Hepatocyte (in vitro differentiated cells): ENCODE measurements at regions not wholly inside any gene's neighbourhood (a gene's known extent, or its start where the extent isn't known, plus 50 kb on each side); places are given as distances from the start of the nearest gene placed in this dataset.

ENCODE experiments used
- DNase-seq: peaks from one replicate; pipeline ENCODE4 v3.0.0-alpha.2; 2016; ENCODE audit warnings: low spot score
- H2AFZ ChIP-seq: fragments of 200-600 bp; sonication (generic); 2 replicates; pipeline ENCODE4 v1.6.0; 2016; ENCODE audit warnings: antibody characterized with exemption, mild to moderate bottlenecking
- H3K27ac ChIP-seq: fragments of 200-600 bp; sonication (generic); 2 replicates; pipeline ENCODE4 v1.5.1; 2016; ENCODE audit warnings: mild to moderate bottlenecking
- H3K27me3 ChIP-seq: fragments of 200-600 bp; sonication (generic); 2 replicates; pipeline ENCODE4 v1.6.1; 2016
- H3K36me3 ChIP-seq: fragments of 200-600 bp; sonication (generic); replicated peaks from 2 replicates; pipeline ENCODE4 v1.5.1; 2016; ENCODE audit warnings: low read depth; ENCODE audit not compliant: insufficient read depth
- H3K4me1 ChIP-seq: fragments of 200-600 bp; sonication (generic); 2 replicates; pipeline ENCODE4 v1.5.1; 2016; ENCODE audit warnings: mild to moderate bottlenecking, moderate library complexity; ENCODE audit not compliant: insufficient read depth
- H3K4me2 ChIP-seq: fragments of 200-600 bp; sonication (generic); 2 replicates; pipeline ENCODE4 v1.6.0; 2016
- H3K4me3 ChIP-seq: fragments of 200-600 bp; sonication (generic); 2 replicates; pipeline ENCODE4 v1.5.1; 2016; ENCODE audit warnings: mild to moderate bottlenecking
- H3K79me2 ChIP-seq: fragments of 200-600 bp; sonication (generic); 2 replicates; pipeline ENCODE4 v1.6.0; 2017; ENCODE audit warnings: mild to moderate bottlenecking
- H3K9me2 ChIP-seq: fragments of 200-600 bp; sonication (generic); replicated peaks from 2 replicates; pipeline ENCODE4 v1.6.0; 2017; ENCODE audit warnings: mild to moderate bottlenecking; ENCODE audit not compliant: insufficient read depth
- H3K9me3 ChIP-seq: fragments of 200-600 bp; sonication (generic); 2 replicates; pipeline ENCODE4 v1.5.1; 2016; ENCODE audit warnings: low read depth, mild to moderate bottlenecking
- H4K20me1 ChIP-seq: fragments of 200-600 bp; sonication (generic); 2 replicates; pipeline ENCODE4 v1.6.0; 2016; ENCODE audit warnings: mild to moderate bottlenecking; ENCODE audit not compliant: insufficient read depth, poor library complexity, severe bottlenecking
- EZH2 ChIP-seq: fragments of 200-600 bp; sonication (generic); IDR thresholded peaks from 2 replicates; pipeline ENCODE4 v1.6.1; 2016; ENCODE audit warnings: antibody characterized with exemption, mild to moderate bottlenecking, borderline replicate concordance
- EZH2phosphoT487 ChIP-seq: fragments of 200-600 bp; sonication (generic); IDR thresholded peaks from one replicate; pipeline ENCODE4 v1.6.1; 2018; ENCODE audit warnings: antibody characterized with exemption, mild to moderate bottlenecking, low read depth, moderate library complexity; ENCODE audit not compliant: unreplicated experiment, severe bottlenecking
- WGBS: methylation state at CpG from one replicate; pipeline ENCODE4 v1.1.6; 2016; ENCODE audit warnings: low lambda C conversion rate; ENCODE audit errors: missing lambda C conversion rate; 5-methylcytosine and 5-hydroxymethylcytosine counted together
- TF ChIP-seq, protein P1 (sequence below): fragments of 200-600 bp; sonication (generic); IDR thresholded peaks from 2 replicates; pipeline ENCODE4 v1.5.1; 2016; ENCODE audit warnings: antibody characterized with exemption, mild to moderate bottlenecking; ENCODE audit not compliant: poor library complexity

- Histone ChIP-seq H3K79me2 (no peaks in the 10 kb centered on the region), H3K4me2 (no peak overlapping the region), H3K4me1 (peaks cover 12% of the 10 kb centered on the region), H3K27me3 (no peaks in the 10 kb centered on the region), H2AFZ (no peak overlapping the region), H3K27ac (no peak overlapping the region), H4K20me1 (no peaks in the 10 kb centered on the region), H3K9me3 (no peaks in the 10 kb centered on the region), H3K36me3 (no peaks in the 10 kb centered on the region), H3K9me2 (no peaks in the 10 kb centered on the region), H3K4me3 (no peak overlapping the region)
- TF ChIP-seq, protein P1, sequence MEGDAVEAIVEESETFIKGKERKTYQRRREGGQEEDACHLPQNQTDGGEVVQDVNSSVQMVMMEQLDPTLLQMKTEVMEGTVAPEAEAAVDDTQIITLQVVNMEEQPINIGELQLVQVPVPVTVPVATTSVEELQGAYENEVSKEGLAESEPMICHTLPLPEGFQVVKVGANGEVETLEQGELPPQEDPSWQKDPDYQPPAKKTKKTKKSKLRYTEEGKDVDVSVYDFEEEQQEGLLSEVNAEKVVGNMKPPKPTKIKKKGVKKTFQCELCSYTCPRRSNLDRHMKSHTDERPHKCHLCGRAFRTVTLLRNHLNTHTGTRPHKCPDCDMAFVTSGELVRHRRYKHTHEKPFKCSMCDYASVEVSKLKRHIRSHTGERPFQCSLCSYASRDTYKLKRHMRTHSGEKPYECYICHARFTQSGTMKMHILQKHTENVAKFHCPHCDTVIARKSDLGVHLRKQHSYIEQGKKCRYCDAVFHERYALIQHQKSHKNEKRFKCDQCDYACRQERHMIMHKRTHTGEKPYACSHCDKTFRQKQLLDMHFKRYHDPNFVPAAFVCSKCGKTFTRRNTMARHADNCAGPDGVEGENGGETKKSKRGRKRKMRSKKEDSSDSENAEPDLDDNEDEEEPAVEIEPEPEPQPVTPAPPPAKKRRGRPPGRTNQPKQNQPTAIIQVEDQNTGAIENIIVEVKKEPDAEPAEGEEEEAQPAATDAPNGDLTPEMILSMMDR, result no peak
- WGBS, result 69% methylated on average over 3 of the region's 3 CpGs
- DNase-seq, result no peak
These were observed 174.5 kb downstream of the DACT1 start for GRCh38 chr14:58812050-58812910.

DNA sequence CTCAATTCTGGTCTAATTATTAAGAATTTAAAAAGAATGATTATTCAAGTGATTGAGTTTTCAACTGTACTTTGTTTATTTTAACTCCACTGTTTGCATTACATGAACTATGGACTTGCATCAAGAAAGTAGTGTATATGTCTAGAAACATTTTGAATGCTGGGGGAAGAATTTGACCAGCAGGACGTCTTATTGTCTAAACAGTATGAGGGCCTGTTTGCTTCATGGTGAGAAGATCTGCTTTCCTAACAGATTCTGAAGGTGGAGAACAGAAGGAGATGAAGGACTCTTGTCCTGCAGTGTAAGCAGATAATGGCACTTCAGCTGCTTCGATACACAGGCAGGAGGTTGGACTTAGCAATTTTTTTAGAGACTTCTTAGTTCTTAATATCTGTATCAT is 176.0 kb downstream of the DACT1 start:
- H2AFZ ChIP-seq, result no peak overlapping the region
- no peak overlapping the region for H3K4me2 ChIP-seq
- no peaks in the 10 kb centered on the region for H3K27me3 ChIP-seq
- H3K9me2 ChIP-seq, result no peaks in the 10 kb centered on the region
- TF ChIP-seq EZH2phosphoT487, result no peak
- no peak for TF ChIP-seq EZH2
- TF ChIP-seq, protein P1, result no peak
- WGBS, result 74% methylated on average over 2 of the region's 2 CpGs
- H3K27ac ChIP-seq, result no peak overlapping the region
- no peaks in the 10 kb centered on the region for H3K36me3 ChIP-seq
- no peaks in the 10 kb centered on the region for H3K9me3 ChIP-seq
- H3K4me3 ChIP-seq, result no peak overlapping the region
- peaks cover 12% of the 10 kb centered on the region for H3K4me1 ChIP-seq
- DNase-seq, result no peak
- no peaks in the 10 kb centered on the region for H4K20me1 ChIP-seq
- no peaks in the 10 kb centered on the region for H3K79me2 ChIP-seq

- Histone ChIP-seq H3K4me1 (peaks cover 12% of the 10 kb centered on the region), H3K27me3 (no peaks in the 10 kb centered on the region), H3K27ac (no peak overlapping the region), H3K79me2 (no peaks in the 10 kb centered on the region), H4K20me1 (no peaks in the 10 kb centered on the region), H3K4me3 (no peak overlapping the region), H2AFZ (no peak overlapping the region), H3K4me2 (no peak overlapping the region), H3K9me3 (no peaks in the 10 kb centered on the region), H3K36me3 (no peaks in the 10 kb centered on the region), H3K9me2 (no peaks in the 10 kb centered on the region)
- DNase-seq, result no peak
- WGBS, result 99% methylated on average over 3 of the region's 3 CpGs
- TF ChIP-seq EZH2phosphoT487, result no peak
- TF ChIP-seq, protein P1, result no peak
- TF ChIP-seq EZH2, result no peak
These were observed 176.7 kb downstream of the DACT1 start for GRCh38 chr14:58814466-58814865.
